A673 (cell line): ENCODE measurements at regions not wholly inside any gene's neighbourhood (a gene's known extent, or its start where the extent isn't known, plus 50 kb on each side); places are given as distances from the start of the nearest gene placed in this dataset.
A peak's percentile ranks its signal among the peaks of the same experiment; 100 is the strongest.

Source experiments
- CTCF ChIP-seq: fragments of 300-800, 200-600 bp; sonication (generic); conservative IDR thresholded peaks from 2 replicates; pipeline ENCODE4 v1.5.1; 2017; ENCODE audit warnings: low read depth, mild to moderate bottlenecking, antibody characterized with exemption, low read length, moderate library complexity, mixed read lengths
- EZH2 ChIP-seq: fragments of 200-600 bp; sonication (generic); IDR thresholded peaks from 2 replicates; pipeline ENCODE4 v1.6.1; 2017; ENCODE audit warnings: borderline replicate concordance, low read depth, mild to moderate bottlenecking, mixed read lengths, antibody characterized with exemption, low read length; ENCODE audit not compliant: poor library complexity, severe bottlenecking

- peak; percentile 92 for TF ChIP-seq CTCF
- TF ChIP-seq EZH2, result no peak
Observed at GRCh38 chr1:204746838-204747442, 61.4 kb upstream of the LRRN2 start.
